Testis (tissue), 2 donors: ENCODE measurements at regions not wholly inside any gene's neighbourhood (a gene's known extent, or its start where the extent isn't known, plus 50 kb on each side); places are given as distances from the start of the nearest gene placed in this dataset.

ENCODE experiments used
- CTCF ChIP-seq, 3 experiments: fragments of 450-650 bp in 2 of 3; fragments of 200-600 bp in 1 of 3; sonication (generic) in 1 of 3; IDR thresholded peaks; one replicate each; pipeline ENCODE4 v1.5.1; 2016 to 2019; ENCODE audit warnings: antibody characterized with exemption in 3 of 3, mild to moderate bottlenecking in 2 of 3, moderate library complexity in 1 of 3
- POLR2A ChIP-seq: fragments of 450-650 bp; IDR thresholded peaks from one replicate; pipeline ENCODE4 v1.6.1; 2017; ENCODE audit warnings: antibody characterized with exemption, mild to moderate bottlenecking, moderate library complexity

GRCh38 chr10:53547364-53547763, 774.8 kb upstream of the MBL2 start:
- TF ChIP-seq CTCF (IDR thresholded peaks at IDR 0.05) (no peak), POLR2A (no peak)
